GM10266 (cell line): ENCODE measurements at regions not wholly inside any gene's neighbourhood (a gene's known extent, or its start where the extent isn't known, plus 50 kb on each side); places are given as distances from the start of the nearest gene placed in this dataset.

Source experiments
- DNase-seq: peaks from one replicate; pipeline ENCODE4 v3.0.0; 2012; ENCODE audit errors: extremely low spot score
- CTCF ChIP-seq: IDR thresholded peaks from 2 replicates; pipeline ENCODE4 v1.5.1; 2012; ENCODE audit warnings: mild to moderate bottlenecking, low read depth; ENCODE audit not compliant: control insufficient read depth, insufficient read depth; ENCODE audit errors: missing control alignments

GRCh38 chr3:55128225-55128823 lies 200.5 kb upstream of the LRTM1 start:
- DNase-seq, result no peak
- TF ChIP-seq CTCF, result no peak

GRCh38 chr3:55127565-55127964 lies 199.7 kb upstream of the LRTM1 start:
- TF ChIP-seq CTCF, result no peak
- no peak for DNase-seq

- no peak for DNase-seq
- TF ChIP-seq CTCF, result no peak
Measured at GRCh38 chr3:55124371-55124770, 196.5 kb upstream of the LRTM1 start.
